GM18858 (cell line): ENCODE measurements at regions not wholly inside any gene's neighbourhood (a gene's known extent, or its start where the extent isn't known, plus 50 kb on each side); places are given as distances from the start of the nearest gene placed in this dataset.
"Not testable (repeated sequence)": the region's sequence is repeated elsewhere in the genome, so short reads cannot be mapped to it uniquely, and the experiment has no call there.

Experiments used
- ATAC-seq: cut with Tn5 transposase; IDR thresholded peaks from one replicate; pipeline ENCODE4 v1.9.1; 2021; ENCODE audit not compliant: unreplicated experiment

- no peak for ATAC-seq
Measured at GRCh38 chr9:29625292-29625731, 2052.0 kb upstream of the C9orf72 start.

DNA sequence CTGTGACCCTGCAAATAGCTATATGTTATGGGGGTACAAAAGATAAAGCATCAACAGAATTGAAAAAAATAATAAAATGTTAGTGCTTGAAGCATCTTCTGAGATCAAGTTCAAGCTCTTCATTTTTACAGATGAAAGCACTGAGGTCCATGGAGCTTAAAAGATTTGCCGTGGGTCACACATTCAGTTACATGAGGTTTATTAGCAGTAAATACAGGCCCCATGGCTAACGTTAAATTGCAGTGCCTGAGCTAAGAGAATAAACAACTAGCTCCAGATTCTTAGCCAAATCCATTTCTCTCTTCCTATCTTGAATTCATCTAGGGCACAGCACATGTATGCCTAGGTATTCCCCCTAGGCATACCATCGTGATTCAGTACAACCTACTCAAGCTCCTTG lies 2052.7 kb upstream of the C9orf72 start:
- no peak for ATAC-seq

DNA sequence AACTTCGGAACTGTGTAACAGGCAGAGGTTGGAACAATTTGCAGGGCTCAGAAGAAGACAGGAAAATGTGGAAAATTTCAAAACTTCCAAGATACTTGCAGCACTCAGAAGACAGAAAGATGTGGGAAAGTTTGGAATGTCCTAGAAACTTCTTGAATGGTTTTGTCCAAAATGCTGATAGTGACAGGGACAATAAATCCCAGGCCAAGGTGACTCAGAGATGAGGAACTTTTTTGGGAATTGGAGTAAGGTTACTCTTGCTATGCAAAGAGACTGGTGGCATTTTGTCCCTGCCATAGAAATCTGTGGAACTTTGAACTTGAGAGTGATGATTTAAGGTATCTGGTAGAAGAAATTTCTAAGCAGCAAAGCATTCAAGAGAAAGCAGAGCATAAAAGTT lies 2055.6 kb upstream of the C9orf72 start:
- ATAC-seq: not testable (repeated sequence)

DNA sequence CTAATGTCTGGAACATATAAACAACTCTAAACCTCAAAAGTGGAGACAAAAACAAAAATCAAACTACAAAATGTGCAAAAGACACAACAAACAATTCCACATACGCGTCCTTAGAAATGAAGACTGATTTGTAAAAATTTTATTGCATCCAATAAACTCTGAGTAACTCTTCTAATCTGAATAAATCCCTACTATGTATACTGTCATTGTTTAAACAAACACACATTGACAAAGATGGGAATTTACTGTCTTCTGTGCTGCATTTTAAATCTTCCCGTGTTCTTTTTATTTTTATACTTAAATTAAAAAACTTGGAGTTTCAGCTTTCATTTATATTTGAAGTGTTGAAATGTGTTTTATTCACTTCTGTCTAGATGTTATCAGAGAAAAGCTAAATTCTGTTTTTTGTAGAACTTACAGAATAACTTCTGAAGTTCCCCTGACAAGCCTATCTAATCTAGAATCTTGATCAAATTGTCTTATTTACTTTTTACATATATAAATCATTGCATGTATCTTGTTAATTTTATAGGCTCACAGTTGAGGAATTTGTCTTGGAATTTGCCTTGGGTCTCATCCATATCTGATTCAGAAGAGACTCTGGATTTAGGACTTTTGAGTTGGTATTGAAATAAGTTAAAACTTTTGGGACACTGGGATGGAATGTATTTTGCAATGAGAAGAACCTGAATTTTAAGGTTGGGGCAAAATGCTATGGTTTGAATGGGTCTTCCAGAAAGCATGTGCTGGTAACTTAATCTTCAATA lies 2064.4 kb upstream of the C9orf72 start:
- no peak for ATAC-seq

DNA sequence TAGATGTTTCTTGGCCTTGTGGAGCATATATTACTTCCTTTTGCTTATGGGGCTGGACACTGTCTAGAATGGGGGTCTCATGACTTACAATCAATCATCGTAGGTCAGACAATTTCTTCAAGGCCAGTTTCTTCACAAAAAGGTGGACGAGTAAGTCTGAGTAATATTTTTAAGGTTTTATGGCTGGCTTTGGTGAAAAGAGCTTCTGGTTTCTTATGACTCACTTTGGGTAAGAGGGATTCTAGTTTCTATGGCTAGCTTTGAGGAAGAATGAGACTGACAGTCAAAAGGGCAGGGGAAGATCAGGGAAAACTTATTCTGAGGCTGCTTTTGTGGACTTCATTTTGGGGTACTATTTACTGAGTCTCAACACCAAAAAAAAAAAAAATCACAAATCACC lies 2067.2 kb upstream of the C9orf72 start:
- ATAC-seq: no peak

DNA sequence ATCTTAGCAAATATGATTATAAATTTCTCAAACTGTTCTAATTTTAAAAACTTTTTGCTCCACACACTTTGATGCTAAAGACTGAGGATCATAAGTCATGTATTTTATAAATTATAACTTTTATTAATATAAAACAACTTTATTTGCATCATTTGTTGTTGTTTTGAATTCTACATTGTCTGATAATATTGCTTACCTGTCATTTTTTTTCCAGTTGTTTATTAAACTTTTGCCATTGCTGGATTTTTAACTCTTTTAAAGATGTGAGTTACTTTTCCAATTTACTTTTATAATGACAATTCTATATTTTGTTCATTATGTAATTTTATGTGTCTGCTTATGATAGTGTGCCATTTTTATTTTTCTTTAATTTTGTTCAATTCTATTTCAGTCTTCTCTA lies 2071.2 kb upstream of the C9orf72 start:
- no peak for ATAC-seq

- ATAC-seq: no peak
Measured at GRCh38 chr9:29647451-29647850, 2074.2 kb upstream of the C9orf72 start.

GRCh38 chr9:29648132-29648531 lies 2074.9 kb upstream of the C9orf72 start:
- no peak for ATAC-seq

- ATAC-seq: no peak
Measured at GRCh38 chr9:29648601-29649000, 2075.3 kb upstream of the C9orf72 start.

- no peak for ATAC-seq
Measured at GRCh38 chr9:29656641-29657406, 2083.5 kb upstream of the C9orf72 start.

DNA sequence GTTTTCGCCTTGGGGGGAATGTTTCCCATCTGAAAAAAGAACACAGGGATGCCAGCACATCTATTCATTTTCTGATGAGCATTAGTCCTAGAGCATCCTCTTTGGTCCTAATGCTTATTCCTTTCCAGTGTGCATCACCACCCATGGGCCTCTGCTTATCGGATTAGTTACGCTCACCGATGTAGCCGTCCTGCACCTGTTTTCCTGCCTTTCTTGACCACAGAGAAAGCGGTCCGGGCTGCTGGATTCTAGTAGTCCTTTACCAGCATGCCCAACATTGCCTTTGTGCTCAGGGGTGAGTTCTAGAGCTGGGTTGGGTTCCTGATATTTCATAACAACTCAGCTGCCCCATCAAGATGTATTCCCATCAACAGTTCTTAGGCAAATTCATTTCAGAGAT lies 2084.5 kb upstream of the C9orf72 start:
- no peak for ATAC-seq

- no peak for ATAC-seq
Measured at GRCh38 chr9:29659014-29659413, 2085.7 kb upstream of the C9orf72 start.

- ATAC-seq: no peak
Measured at GRCh38 chr9:29659736-29660135, 2086.5 kb upstream of the C9orf72 start.

- no peak for ATAC-seq
Measured at GRCh38 chr9:29668732-29669131, 2095.5 kb upstream of the C9orf72 start.

GRCh38 chr9:29669613-29670012 lies 2096.3 kb upstream of the C9orf72 start:
- ATAC-seq: no peak

DNA sequence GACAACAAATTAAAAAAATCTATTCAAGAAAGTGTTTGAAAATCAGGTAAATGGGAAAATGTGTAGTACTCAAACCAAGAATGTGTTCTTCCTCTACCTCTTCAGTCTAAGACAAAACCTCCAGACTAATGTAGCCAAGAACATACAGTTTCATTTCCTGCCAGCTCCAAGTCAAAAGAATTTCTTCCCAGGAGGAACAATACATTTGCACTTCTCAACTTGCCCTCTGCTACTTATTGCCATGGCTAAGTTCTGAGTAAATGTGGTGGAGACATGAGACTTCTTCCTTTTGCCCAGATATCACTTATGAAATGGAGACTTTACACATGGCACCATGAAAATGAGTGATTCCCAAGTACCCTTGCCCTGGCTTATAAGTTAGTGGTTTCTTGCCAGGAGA lies 2112.2 kb upstream of the C9orf72 start:
- ATAC-seq: no peak

- ATAC-seq: no peak
Measured at GRCh38 chr9:29691145-29691544, 2117.9 kb upstream of the C9orf72 start.

GRCh38 chr9:29691758-29692407 lies 2118.6 kb upstream of the C9orf72 start:
- ATAC-seq: no peak

DNA sequence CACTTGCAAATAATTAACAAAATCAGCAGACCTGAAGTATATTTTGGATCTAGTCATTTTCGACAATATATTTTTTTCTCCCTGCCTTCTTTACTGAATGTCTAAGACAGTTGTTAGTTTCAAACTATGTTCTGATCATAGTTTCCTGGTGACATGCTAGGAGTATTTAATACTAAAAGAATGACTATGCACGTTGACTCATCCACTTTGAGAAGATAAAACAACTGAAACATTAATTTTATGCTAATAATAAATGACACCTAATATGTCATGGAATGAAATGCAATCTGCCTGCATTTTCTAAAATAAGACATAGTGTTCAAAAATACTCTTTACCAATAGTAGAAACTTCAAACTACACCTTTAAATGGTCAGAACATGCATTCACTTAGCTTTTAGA lies 2123.7 kb upstream of the C9orf72 start:
- ATAC-seq: no peak

DNA sequence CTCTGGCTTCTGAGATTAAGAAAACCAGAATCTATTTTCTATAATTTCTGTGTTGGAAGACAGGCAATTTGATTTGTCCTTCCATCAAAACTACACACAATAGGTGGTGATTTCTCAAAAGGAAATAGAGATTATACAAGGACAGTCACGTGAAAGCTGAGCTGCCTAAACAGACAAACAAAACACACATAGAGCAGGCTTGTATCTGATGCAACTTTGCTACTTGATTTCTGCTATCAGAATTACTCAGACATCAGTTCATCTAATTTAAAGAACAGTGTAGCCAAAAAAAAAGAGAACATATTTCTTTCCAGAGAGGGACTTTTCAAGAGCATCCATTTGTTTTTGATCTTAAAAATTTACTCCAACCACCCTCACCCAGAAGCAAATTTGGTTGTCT lies 2128.3 kb upstream of the C9orf72 start:
- ATAC-seq: no peak

GRCh38 chr9:29701971-29702370 lies 2128.7 kb upstream of the C9orf72 start:
- no peak for ATAC-seq

DNA sequence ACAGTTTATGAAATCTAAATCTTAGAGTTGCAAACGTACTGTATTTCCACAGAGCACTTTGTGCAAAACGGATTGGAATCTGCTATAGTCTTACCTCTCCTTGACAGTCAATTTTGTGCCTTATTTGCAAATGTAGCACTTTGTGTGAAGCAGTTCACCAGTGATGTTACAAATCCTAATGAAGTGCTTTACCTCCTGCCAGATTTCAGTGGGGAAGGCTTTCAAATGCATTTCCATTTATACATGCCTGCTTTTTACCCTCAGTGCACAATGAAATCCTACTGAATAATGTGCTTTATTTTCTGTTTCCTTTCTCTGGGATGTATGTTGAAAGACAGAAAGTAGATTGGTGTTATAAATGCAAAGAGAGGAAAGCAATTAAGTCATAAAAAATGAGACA lies 2141.6 kb upstream of the C9orf72 start:
- ATAC-seq: no peak
